HCT116 (cell line): ENCODE measurements at regions not wholly inside any gene's neighbourhood (a gene's known extent, or its start where the extent isn't known, plus 50 kb on each side); places are given as distances from the start of the nearest gene placed in this dataset.

ENCODE experiments used
- TF ChIP-seq, protein P1 (sequence below): IDR thresholded peaks from 2 replicates; pipeline ENCODE4 v1.6.1; 2012
- TF ChIP-seq, protein P2 (sequence below), 3 experiments: fragments of 200-600 bp in 1 of 3; sonication (generic) in 1 of 3; IDR thresholded peaks in 2 of 3; conservative IDR thresholded peaks in 1 of 3; 2 replicates each; pipeline ENCODE4 v1.5.1; 2012 to 2017; ENCODE audit warnings: low read depth in 2 of 3, low read length in 2 of 3, antibody characterized with exemption in 1 of 3, borderline replicate concordance in 1 of 3, control low read depth in 1 of 3, mild to moderate bottlenecking in 1 of 3, mixed read lengths in 1 of 3, mixed run types in 1 of 3, moderate library complexity in 1 of 3; ENCODE audit not compliant: insufficient read depth in 1 of 3

DNA sequence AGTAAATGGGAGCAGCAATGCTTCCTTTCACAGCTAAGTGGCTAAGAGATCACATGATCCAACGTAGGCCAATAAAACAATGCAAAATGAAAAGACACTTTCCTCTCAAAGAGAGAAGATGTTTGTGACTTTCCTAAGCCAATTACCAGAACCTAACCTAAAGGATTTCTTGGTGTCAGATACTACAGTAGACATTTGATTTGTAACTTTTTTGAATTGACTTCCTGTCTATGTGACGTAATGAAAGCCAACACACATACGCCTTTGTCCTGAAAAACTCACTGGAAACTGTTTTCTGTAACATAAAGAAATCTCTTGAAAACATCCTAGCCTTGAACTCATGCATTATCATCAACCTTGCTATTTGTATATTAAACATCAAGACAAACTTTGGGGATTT, 417.1 kb downstream of the GPAM start:
- TF ChIP-seq, protein P1, sequence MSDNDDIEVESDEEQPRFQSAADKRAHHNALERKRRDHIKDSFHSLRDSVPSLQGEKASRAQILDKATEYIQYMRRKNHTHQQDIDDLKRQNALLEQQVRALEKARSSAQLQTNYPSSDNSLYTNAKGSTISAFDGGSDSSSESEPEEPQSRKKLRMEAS: no peak
- TF ChIP-seq, protein P2, sequence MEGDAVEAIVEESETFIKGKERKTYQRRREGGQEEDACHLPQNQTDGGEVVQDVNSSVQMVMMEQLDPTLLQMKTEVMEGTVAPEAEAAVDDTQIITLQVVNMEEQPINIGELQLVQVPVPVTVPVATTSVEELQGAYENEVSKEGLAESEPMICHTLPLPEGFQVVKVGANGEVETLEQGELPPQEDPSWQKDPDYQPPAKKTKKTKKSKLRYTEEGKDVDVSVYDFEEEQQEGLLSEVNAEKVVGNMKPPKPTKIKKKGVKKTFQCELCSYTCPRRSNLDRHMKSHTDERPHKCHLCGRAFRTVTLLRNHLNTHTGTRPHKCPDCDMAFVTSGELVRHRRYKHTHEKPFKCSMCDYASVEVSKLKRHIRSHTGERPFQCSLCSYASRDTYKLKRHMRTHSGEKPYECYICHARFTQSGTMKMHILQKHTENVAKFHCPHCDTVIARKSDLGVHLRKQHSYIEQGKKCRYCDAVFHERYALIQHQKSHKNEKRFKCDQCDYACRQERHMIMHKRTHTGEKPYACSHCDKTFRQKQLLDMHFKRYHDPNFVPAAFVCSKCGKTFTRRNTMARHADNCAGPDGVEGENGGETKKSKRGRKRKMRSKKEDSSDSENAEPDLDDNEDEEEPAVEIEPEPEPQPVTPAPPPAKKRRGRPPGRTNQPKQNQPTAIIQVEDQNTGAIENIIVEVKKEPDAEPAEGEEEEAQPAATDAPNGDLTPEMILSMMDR (IDR thresholded peaks at IDR 0.05 in 2 of 3, conservative IDR thresholded peaks at IDR 0.05 in 1 of 3; ENCODE audit: borderline replicate concordance in 1 of 3, insufficient read depth in 1 of 3, low read depth in 2 of 3, low read length in 2 of 3): no peak
